ENCODE measurements at regions not wholly inside any gene's neighbourhood (a gene's known extent, or its start where the extent isn't known, plus 50 kb on each side); places are given as distances from the start of the nearest gene placed in this dataset.

DNA sequence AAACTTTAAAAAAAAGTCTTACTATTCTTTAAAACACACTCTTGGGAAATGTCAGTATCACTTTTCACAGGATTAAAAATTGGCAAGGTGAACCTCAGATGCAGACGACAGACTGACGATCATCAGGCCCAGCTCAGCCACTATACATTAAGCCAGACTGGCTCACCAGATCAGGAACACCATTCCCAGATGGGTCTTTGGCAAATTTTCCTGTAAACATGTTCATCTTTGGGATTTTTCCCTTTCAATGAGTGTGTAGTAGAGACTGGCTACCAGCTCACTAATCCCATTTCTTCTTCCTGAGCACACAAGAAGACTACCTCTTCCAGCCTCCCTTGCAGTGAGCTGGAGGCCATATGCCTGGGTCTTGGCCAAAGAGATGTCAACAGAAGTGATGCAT lies 142.7 kb upstream of the CHST15 start:
- no peak overlapping the region for H3K4ac ChIP-seq (ENCODE audit: low read depth, low read length)
- no peak overlapping the region for H2BK5ac ChIP-seq (ENCODE audit: low read depth, low read length, poor library complexity, severe bottlenecking)
- H3K4me1 ChIP-seq (ENCODE audit: control insufficient read depth, insufficient read depth, low read length), result no peaks in the 10 kb centered on the region
- in situ Hi-C loops (cut with MboI; ENCODE audit: low sequenced_read_pairs) (no loop called here), dilution Hi-C loops (cut with HindIII; ENCODE audit: low sequenced_read_pairs, unreplicated experiment) (no loop called here), intact Hi-C loops (cut with micrococcal nuclease) (no loop called here)
- H4K91ac ChIP-seq (ENCODE audit: insufficient read depth, low read depth, low read length), result no peak overlapping the region
- TF ChIP-seq, protein P1, sequence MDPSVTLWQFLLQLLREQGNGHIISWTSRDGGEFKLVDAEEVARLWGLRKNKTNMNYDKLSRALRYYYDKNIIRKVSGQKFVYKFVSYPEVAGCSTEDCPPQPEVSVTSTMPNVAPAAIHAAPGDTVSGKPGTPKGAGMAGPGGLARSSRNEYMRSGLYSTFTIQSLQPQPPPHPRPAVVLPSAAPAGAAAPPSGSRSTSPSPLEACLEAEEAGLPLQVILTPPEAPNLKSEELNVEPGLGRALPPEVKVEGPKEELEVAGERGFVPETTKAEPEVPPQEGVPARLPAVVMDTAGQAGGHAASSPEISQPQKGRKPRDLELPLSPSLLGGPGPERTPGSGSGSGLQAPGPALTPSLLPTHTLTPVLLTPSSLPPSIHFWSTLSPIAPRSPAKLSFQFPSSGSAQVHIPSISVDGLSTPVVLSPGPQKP (IDR thresholded peaks at IDR 0.05; ENCODE audit: borderline replicate concordance, low read depth, low read length), result no peak
- TF ChIP-seq MXI1 (IDR thresholded peaks at IDR 0.05; ENCODE audit: borderline replicate concordance, low read depth, low read length) (no peak), POLR2A (IDR thresholded peaks at IDR 0.05; ENCODE audit: low read depth, low read length) (no peak), SMC3 (IDR thresholded peaks at IDR 0.05; ENCODE audit: low read depth, low read length) (no peak), MAZ (IDR thresholded peaks at IDR 0.05; ENCODE audit: borderline replicate concordance, low read depth, low read length) (no peak), BHLHE40 (IDR thresholded peaks at IDR 0.05; ENCODE audit: low read depth, low read length) (no peak), FOS (IDR thresholded peaks at IDR 0.05; ENCODE audit: low read depth, low read length) (no peak), CEBPB (IDR thresholded peaks at IDR 0.05; ENCODE audit: low read depth, low read length) (no peak), NFE2L2 (IDR thresholded peaks at IDR 0.05; ENCODE audit: low read depth, low read length) (no peak), RFX5 (IDR thresholded peaks at IDR 0.05; ENCODE audit: low read depth, low read length) (no peak), RAD21 (IDR thresholded peaks at IDR 0.05; ENCODE audit: low read length) (no peak), RCOR1 (IDR thresholded peaks at IDR 0.05; ENCODE audit: insufficient replicate concordance, low read length) (no peak)
- TF ChIP-seq, protein P2, sequence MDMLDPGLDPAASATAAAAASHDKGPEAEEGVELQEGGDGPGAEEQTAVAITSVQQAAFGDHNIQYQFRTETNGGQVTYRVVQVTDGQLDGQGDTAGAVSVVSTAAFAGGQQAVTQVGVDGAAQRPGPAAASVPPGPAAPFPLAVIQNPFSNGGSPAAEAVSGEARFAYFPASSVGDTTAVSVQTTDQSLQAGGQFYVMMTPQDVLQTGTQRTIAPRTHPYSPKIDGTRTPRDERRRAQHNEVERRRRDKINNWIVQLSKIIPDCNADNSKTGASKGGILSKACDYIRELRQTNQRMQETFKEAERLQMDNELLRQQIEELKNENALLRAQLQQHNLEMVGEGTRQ (IDR thresholded peaks at IDR 0.05; ENCODE audit: low read depth, low read length), result no peak
- ATAC-seq (ENCODE audit: low read depth) (no peak), DNase-seq (no peak)
- no peak overlapping the region for H2AFZ ChIP-seq (replicated peaks; ENCODE audit: low read length, poor library complexity)
- H3K27me3 ChIP-seq (ENCODE audit: control insufficient read depth, insufficient read depth, low read length), result no peaks in the 10 kb centered on the region
- H3K9me3 ChIP-seq (ENCODE audit: control insufficient read depth, insufficient read depth, low read length), result peaks cover 27% of the 10 kb centered on the region
- H2AK5ac ChIP-seq (ENCODE audit: low read depth, low read length), result no peak overlapping the region
- H3K9me1 ChIP-seq (ENCODE audit: insufficient read depth, low read length), result no peaks in the 10 kb centered on the region
- POLR2A ChIA-PET (ENCODE audit: unreplicated experiment), result no interaction called here
- no peaks in the 10 kb centered on the region for H3K36me3 ChIP-seq (ENCODE audit: control insufficient read depth, insufficient read depth, low read length)
- H3K4me3 ChIP-seq (ENCODE audit: insufficient read depth, low read depth, low read length), result no peak overlapping the region
- H2BK120ac ChIP-seq (ENCODE audit: low read depth, low read length), result no peak overlapping the region
- H3K79me1 ChIP-seq (ENCODE audit: low read depth in 1 of 2, low read length in 2 of 2), result no peaks in the 10 kb centered on the region
- H2AK9ac ChIP-seq (replicated peaks; ENCODE audit: low read depth, low read length, poor library complexity), result no peak overlapping the region
- no peak overlapping the region for H3K56ac ChIP-seq (ENCODE audit: extremely low read depth, insufficient read depth, low read length)
- H2BK15ac ChIP-seq (ENCODE audit: low read depth, low read length), result no peak overlapping the region
- H3K27ac ChIP-seq (ENCODE audit: insufficient read depth, low read length), result no peak overlapping the region
- CTCF ChIA-PET, result no interaction called here
- no TSS peak for BruUV-seq (replicated peaks)
- no peak overlapping the region for H3K18ac ChIP-seq (ENCODE audit: low read depth, low read length)
- no peak overlapping the region for H4K8ac ChIP-seq (ENCODE audit: low read depth in 2 of 2, low read length in 2 of 2)
- no CpG with 5 or more reads among the region's 2 CpGs for WGBS, 2 experiments (ENCODE audit: extremely low coverage in 2 of 2, insufficient read length in 1 of 2)
- no peak overlapping the region for H2BK20ac ChIP-seq (ENCODE audit: low read depth, low read length)
- H3K4me2 ChIP-seq (ENCODE audit: low read depth, low read length), result no peak overlapping the region
- no peaks in the 10 kb centered on the region for H4K20me1 ChIP-seq (ENCODE audit: insufficient read depth, low read length)
- H4K5ac ChIP-seq (ENCODE audit: low read depth, low read length), result no peak overlapping the region
- H3K9ac ChIP-seq (ENCODE audit: low read depth, low read length), result no peak overlapping the region
- H3K14ac ChIP-seq (replicated peaks; ENCODE audit: low read depth, low read length), result no peak overlapping the region
- no peak overlapping the region for H3K23ac ChIP-seq (ENCODE audit: low read depth, low read length)
